SHP77 (cell line): ENCODE measurements at regions not wholly inside any gene's neighbourhood (a gene's known extent, or its start where the extent isn't known, plus 50 kb on each side); places are given as distances from the start of the nearest gene placed in this dataset.

Experiments
- DNase-seq, 2 experiments: peaks; one replicate each; lab custom pipeline; 2025; lab: John Stamatoyannopoulos, UW

DNA sequence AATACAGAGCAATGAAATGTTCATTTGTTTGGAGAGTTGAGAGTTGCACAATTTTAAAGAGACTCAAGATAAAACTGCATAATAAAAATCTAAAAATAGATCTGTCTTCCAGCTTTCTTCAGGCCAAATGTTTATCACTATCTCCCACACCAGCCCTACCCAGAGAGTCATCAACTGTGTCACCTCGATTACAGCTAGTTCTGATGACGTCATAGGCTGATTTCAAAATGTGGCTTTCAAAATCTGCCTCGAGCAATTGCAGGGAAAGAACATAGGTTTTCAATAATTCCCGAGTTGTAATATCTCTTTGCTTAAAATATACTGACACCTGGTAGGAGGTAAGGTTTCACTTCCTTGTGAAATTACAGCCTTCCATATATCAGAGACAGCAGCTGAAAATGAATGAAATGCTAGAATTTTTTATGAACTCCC is 677.6 kb upstream of the ID2 start:
- peak; percentile 35 to 59 for DNase-seq

DNA sequence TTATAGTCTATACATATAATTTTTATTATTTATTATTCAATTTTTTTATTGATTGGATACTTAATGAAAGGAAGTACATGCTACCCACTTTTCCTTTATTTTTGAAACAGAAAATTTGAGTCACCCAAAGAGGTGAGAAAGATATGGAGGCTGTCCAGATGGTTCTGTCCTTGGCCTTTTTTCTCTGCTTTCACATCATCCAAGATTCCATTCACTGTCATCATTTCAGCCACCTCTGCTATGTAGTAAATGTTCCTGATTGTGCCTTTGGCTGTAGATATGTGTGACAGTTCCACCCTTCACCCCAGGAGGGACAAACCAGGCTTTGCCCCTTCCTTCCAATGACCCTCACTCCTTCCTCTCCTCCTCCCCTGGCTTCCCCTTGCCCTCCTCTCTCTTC is 675.7 kb upstream of the ID2 start:
- no peak for DNase-seq

DNA sequence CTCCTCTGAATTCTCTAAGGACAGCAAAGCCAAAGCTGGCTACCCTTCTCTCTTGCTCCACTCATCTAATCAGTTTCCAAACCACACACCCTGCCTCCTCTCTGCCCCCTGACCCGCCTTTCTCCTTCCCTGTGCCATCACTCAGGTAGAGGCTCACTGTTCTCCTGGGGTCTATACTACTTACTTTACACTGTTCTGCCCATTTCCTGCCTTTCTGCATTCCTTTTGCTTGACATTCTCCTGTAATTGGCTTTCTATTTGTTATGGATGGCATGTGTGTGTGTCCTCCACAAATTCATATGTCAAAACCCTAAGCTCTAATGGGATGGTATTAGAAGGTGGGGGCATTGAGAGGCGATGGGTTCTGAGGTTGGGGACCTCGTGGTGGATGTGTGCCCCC is 675.2 kb upstream of the ID2 start:
- no peak for DNase-seq

DNA sequence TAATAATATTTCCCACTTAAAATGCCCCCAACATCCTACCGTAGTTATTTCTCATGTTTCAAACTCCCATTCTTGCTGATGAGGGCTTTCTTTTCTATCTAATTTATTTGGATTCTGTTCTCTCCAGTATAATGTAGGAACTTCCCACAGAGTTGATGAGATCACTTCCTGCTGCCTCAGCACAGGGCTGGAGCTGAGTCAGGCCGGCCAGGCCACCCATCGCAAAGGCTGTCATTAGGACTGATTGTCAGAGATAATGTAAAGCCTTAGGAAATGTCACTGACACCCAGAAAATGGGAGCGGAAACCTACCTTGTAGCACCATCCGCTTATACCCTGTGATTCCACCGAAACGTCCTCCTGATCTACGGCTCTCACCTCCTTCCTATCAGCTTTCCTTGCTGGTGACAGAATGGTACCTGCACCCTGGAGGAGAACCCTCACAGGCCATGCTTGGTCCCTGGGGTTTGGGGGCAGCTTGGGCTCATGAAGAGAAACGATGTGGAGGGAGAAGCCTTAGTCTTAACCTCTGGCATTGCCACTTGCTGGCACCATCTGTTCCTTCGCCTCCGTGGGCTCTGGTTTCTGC is 672.8 kb upstream of the ID2 start:
- DNase-seq: no peak

DNA sequence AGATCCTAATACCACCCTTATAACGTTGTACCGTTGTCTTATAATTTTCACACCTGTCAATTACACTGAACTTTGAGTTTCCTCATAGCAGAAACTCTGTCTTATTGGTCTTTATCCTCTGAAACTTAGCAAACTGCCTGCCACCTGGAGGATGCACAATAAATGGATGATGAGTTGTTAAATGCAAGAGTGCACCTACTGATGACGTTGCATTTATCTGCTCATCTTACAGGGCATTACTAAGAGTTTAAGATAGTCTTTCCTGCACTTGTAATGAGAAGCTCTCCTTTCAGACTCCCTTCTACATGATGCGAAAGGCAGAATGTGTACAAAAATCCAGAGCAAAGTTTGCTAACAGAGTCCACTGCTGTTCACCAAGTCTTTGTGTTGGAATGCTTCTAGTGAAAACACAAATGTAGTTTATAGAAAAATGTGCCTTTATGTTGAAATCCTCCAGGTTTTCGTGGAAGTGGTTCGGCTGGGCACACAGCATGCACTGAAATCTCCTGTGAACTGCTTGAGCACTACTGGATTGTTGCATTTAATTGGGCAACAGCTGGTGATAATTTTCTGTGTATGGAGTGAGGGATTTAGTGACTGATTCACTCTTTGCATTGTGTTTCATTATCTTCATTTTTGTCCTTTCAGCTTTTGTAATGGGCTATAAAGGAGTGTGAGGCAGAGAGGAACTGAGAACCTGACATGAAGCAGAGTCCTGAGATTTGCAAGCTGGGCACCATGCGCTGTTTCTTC is 665.8 kb upstream of the ID2 start:
- no peak for DNase-seq

DNA sequence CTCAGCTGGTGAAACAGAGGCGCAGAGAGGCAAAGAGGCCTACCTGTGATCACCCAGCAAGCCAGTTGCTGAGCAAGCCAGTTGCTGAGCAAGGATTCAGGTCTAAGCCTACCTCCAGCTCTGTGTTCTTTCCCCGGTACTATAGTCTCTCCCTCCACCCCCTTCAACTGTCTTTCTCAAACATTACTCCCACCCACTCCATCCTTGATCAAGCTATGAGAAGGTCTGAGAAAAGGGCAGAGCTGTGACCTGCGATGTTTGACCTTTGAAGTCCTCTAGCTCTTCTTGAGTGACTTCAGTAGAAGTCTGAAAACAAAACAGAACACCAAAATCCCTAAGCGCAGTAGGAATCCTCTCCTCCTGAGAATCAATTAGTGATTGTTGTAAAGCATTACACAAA is 665.2 kb upstream of the ID2 start:
- no peak for DNase-seq

DNA sequence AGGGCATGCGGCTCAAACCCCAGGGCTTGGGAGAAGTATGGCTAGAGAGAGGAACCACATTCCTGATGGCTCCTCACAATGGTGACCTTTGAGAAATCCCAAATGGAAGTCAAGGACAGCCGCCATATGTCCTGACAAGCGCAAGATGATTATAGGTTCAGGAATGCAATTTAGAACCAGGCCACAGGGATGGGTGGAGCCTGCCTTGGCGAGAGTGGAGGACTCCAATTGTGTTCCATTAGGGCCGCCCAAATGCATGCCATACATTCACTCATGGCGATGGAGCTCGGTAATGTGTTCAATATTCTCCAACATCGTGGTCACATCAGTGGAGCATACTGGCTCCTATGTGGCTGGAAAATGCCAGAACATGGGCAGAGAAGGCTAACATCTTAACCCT is 662.9 kb upstream of the ID2 start:
- no peak for DNase-seq

DNA sequence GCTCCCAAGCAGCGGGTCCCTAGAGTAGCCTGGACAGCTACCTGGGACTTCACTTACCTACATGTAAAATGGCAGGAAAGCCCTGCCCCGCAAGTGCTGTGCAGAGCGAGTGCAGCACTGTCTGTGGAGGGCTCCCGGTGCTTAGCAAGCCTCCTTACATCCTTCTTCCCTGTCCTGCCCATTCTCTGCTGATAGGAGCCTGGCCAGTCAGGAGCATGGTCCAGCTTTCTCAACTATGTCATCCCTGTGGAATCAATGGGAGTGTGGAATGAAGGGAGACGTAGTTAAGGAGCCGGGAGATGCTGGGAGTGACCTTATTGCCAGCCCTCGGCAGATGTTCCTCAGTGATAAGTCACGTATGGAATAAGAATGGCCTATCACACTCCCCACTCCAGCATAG is 661.9 kb upstream of the ID2 start:
- DNase-seq: no peak

DNA sequence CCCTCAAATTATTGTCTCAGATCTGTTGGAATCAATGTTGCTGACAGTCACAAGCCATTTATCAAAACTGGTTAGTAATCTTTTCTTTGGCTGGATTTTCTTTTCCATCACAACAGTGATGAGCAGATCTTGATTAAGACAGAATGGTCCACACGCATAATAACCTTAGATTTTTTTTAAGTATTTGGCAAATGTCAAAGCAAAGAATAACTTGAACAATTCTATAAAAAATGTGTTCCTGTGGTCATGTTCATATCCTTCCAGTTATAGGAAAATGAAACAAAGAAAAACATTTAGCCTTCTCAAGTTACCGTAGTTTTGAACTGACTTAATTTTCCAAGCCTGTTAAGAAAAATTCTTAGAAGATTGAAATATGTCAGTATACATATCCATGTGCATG is 659.9 kb upstream of the ID2 start:
- DNase-seq: no peak

DNA sequence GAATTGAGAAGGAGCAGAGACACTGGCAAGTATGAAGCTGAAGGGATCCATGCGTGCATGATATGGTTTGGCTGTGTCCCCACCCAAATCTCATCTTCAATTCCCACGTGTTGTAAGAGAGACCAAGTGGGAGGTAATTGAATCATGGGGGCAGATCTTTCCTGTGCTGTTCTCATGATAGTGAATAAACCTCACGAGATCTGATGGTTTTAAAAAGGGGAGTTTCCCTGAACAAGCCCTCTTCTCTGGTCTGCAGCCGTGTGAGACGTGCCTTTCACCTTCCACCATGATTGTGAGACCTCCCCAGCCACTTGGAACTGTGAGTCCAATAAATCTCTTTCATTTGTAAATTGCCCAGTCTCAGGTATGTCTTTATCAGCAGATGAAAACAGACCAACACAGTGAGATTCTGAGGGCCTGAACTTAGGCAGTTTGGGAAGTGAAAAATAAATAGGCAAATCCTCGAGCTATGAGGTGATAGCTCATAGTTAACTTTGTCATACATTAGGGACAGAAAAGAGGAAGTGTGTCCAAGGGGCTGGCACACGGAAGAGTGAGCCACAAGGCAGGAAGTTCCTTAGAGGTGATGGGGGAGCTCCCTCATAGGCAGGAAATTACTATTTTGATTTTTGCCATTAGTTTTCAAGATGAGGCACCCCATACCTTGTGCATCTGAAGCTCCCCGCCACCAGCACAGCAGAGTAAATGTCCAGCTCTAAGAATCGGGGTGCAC is 658.8 kb upstream of the ID2 start:
- no peak for DNase-seq

DNA sequence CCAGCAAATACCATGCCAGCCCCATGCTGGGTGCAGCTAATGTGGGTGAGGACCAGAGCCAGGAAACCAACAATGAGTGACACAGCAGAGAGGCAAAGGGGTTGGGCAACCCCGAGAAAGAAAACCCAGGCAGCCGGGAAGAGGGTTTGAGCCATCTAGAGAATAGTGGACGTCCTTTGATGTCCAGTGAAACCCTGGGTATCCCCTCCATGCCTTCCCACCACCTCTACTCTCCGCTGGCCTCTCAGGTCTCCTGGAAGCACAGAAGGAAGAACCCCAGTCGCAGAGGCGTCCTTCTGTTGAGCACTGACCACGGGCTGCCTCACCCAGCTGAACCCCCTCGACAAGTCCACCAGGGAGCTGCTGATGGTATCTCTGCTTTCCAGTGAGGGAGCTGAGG is 657.4 kb upstream of the ID2 start:
- DNase-seq: no peak

DNA sequence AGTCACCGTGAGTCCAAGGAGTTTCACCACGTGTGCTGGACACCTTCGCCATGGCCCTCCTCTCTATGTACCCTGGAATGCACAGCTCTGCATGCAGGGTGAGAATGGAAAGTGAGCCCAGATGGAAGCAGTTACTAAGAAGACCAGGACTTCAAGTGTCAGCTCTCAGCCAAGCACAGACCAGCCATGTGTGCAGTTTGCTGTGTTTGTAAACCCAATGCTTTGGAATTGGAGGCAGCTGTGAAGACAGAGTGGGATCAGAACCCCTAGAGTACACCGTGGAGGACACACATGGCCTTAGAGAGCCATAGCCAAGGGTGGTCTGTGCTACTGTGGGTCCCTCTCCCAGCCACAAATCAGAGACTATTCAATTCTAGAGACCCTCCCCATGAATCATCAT is 655.5 kb upstream of the ID2 start:
- no peak for DNase-seq

DNA sequence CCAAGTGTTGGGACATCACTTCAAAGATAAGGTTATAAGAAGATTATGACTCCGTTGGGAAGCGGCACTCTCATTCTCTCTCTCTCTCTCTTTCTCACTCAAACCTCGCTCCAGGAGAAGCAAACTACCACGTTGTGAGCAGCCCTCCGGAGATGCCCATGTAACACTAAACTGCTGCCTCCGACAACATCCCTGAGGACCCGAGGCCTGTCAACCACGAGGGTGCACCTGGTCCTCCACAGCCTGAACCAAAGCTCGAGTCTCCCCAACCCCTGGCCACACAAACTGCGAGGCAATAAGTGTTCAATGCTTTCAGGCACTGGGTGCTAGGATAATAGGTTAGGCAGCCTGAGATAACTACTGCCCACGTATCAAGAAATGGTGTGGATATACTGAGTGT is 654.5 kb upstream of the ID2 start:
- DNase-seq: no peak

DNA sequence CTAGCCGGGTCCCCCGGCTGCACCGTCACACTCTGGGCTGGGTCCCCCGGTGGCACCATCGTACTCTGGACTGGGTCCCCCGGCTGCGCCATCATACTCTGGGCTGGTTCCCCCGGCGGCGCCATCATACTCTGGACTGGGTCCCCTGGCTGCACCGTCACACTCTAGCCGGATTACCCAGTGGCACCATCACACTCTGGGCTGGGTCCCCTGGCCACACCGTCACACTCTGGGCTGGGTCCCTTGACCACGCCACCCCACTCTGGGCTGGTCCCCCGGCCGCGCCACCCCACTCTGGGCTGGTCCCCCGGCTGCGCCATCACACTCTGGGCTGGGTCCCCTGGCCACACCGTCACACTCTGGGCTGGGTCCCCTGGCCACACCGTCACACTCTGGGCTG is 653.8 kb upstream of the ID2 start:
- DNase-seq: no peak

DNA sequence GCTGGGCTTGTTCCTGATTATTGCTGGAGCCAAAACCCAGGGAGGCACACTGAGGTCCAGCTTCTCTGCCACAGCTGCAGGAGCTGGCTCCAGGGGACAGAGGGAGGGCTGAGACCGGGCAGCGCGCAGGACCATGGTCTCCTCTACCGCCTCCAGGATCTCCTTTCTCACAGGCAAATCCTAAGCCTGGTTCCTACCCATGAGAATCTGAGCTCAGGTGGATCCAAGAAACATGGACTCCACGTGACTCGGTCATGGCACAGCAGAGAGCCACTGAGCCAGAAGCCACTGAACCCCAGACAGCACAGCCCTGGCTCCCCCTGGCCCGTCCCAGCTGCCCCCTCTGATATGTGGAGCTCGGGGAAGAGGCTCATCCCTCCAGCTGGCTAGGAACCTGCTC is 653.4 kb upstream of the ID2 start:
- DNase-seq: no peak

DNA sequence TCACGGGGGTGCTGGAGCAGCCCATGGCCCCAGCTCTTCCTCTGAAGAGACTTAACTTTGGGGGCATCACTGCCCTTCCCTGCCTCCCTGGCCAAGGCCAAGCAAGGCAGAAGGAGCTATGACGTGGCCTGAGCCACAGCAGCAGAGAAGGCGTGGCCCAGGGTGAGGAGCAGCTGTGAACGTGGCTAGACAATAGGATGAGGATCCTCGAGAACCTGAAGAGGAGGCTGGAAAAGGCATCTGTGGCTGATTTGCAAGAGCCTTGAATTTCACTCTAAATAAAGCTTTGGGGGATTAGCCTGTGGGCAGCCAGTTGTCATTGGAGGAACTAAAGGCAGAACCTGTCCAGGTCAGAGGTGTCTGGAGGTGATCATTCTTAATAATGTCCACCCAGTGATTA is 652.9 kb upstream of the ID2 start:
- DNase-seq: peak in 1 of 2 experiments; percentile 4

DNA sequence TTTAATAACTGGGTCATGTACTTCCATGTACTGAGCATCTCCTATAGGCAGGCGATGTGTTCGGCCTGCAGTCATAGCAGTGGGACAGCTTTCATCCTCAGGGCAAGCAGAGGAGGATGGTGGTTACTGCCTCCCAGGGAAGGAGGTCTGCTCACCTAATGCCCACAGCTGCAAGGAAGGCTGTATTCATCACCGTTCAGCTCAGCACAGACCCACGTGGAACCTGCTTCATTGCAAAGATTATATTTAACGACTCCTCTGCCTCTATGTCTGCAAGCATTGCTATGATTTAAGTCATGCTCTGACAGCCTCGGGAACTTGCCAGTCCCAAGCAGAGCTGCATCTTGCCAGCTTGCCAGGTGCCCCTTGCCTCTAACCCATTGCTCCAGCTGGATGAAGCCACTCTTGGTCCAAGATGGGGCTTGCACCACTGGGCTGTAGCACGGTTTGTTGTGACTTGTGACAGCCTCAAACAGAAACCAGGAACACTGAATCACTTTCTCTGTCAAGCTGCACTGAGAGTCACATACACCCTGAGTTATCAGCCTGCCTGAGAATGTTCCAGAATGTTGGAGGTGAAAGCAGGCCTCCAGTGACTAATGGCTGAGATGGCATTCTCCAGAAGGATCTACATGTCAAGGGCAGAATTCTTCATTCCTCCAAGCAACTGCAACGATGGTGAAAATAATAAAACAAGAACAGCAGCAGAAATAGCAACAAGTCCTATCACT is 651.1 kb upstream of the ID2 start:
- DNase-seq: no peak

DNA sequence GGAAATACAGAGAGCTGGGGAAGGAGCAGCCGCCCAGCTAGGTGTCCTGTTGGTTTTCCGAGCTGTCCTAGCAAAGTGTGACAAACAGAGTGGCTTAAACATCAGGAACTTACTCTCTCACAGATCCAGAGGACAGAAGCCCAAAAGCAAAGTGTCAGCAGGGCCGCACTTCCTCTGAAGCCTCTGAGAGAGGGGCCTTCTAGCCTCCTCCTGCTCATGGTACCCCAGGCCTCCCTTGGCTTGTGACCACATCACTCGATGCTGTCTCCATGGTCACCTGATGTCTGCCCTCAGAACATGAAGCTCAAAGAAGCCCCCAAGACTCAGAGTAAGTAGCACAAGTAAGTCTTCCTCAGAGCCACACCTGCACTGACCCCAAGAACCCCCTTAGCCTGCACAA is 650.5 kb upstream of the ID2 start:
- DNase-seq: no peak

DNA sequence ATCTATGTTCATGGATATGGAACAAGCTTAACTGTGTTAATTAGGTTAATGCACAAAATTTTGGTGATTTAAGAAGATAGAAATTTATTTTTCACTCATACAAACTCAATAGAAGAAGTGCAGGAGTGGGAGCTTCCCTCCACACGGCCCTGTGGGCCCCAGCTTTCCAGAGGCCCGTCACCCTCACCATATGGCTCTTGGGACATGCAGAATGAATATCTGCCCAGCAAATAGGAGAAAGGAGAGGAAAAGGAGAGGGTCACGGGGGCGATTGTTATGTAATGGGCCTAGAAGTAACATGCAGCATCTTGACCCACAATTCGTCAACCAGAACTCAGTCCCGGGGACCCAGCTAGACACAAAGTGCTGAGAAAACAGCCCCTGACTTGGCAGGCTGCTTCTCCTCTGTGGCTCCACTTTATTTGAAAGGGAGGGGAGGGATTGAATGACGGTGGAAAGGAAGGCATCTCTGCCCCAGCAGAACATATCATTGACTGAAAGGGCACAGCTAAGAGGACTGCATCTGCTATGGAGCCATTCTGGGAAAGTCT is 648.2 kb upstream of the ID2 start:
- no peak for DNase-seq

DNA sequence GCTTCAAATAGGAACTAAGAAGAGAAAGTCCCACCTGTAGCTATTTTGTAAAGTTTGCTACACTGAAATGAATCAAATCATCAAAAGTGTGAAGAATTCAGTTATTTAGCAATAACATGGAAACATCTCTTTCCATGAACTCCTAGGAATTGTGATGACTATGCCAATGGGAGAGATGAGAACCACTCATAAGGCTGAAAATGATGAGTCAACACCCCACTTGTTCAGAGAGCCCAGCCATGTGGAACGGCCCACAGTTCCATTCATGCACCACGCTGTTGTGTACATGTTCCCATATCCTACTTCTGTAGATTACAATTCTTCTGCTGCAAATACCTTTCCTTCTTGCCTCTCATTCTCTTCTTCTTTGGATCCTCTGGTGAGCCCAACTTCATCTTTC is 645.5 kb upstream of the ID2 start:
- no peak for DNase-seq

DNA sequence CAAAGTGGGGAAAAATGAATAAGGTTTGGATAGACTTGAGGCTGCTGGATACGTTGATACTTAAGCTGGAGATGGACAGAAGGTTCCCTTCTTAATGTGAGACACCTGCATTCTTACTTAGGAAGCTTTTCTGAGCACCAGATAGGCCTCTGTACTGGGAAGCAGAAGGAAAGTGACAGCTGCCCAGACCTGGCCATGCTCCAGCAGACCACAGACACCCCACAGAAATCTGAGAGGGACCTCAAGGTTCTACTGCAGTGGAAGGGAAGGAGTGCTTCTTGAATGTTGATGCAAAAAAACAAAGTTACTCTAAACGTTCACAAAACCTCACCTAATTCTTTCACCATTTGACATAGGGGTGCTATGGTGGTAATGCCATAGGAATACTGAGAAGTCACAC is 642.1 kb upstream of the ID2 start:
- DNase-seq: no peak

DNA sequence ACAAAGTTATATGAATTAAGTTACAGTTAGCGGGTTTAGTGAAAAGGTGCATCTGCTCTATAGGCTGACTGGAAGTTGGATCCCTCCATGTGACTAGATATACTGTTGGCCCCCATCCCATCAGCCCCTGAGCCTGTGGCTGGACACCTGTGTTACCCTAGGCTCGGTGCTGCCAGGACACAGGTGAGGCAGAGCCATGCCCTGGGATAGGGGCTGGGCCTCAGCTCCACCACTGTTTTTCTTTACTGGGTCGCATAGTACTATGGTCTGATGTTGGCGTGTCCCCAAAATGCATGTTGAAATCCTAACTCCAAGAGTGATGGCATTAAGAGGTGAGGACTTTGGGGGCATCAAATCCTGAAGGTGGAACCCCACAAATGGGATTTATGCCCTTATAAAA is 638.6 kb upstream of the ID2 start:
- no peak for DNase-seq
